Thyroid gland (tissue), 4 donors: ENCODE measurements at regions not wholly inside any gene's neighbourhood (a gene's known extent, or its start where the extent isn't known, plus 50 kb on each side); places are given as distances from the start of the nearest gene placed in this dataset.

Experiments used
- CTCF ChIP-seq, 6 experiments: fragments of 200-600 bp in 3 of 6; fragments of 450-650 bp in 3 of 6; sonication (generic) in 3 of 6; IDR thresholded peaks; one replicate each; pipeline ENCODE4 v1.5.1; 2016 to 2019; ENCODE audit warnings: antibody characterized with exemption in 6 of 6, mild to moderate bottlenecking in 2 of 6, inconsistent platforms in 1 of 6, moderate library complexity in 1 of 6
- POLR2A ChIP-seq, 2 donors: fragments of 450-650 bp; IDR thresholded peaks; one replicate each; pipeline ENCODE4 v1.6.1; 2017; ENCODE audit warnings: antibody characterized with exemption in 2 of 2, mild to moderate bottlenecking in 2 of 2, moderate library complexity in 1 of 2

- TF ChIP-seq POLR2A (IDR thresholded peaks at IDR 0.05): no peak
- TF ChIP-seq CTCF (IDR thresholded peaks at IDR 0.05): no peak
These were observed 103.0 kb upstream of the NTF3 start for GRCh38 chr12:5328669-5329517.
